GM19395 (cell line): ENCODE measurements at regions not wholly inside any gene's neighbourhood (a gene's known extent, or its start where the extent isn't known, plus 50 kb on each side); places are given as distances from the start of the nearest gene placed in this dataset.

Experiments
- ATAC-seq: cut with Tn5 transposase; IDR thresholded peaks from one replicate; pipeline ENCODE4 v1.9.1; 2021; ENCODE audit warnings: mild to moderate bottlenecking, moderate library complexity; ENCODE audit not compliant: unreplicated experiment

- no peak for ATAC-seq
Observed at GRCh38 chr2:134135793-134136192, 118.1 kb upstream of the MGAT5 start.

- peak; percentile 33 for ATAC-seq
Observed at GRCh38 chr2:134136731-134137130, 117.1 kb upstream of the MGAT5 start.

DNA sequence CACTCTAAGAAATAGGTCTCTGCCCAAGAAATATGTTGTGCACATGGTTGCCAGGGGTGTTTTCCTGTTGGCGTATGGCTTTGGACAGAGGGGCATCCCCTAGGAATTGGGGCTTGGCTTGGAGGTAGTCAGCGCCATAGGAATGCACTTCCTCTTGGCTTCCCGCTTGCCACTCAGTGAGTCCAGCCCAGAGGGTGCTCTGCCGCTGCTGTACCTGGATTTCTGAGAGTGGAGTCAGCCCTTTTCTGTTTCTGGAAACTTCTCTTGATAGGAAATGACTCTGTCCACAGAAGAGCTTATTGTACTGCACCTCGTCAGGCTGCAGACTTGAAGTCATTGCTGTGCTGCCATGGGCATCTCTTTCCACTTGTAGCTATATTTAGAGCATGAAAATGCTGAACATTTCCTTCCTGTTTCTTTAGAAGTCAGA lies 116.7 kb upstream of the MGAT5 start:
- peak; percentile 64 for ATAC-seq

DNA sequence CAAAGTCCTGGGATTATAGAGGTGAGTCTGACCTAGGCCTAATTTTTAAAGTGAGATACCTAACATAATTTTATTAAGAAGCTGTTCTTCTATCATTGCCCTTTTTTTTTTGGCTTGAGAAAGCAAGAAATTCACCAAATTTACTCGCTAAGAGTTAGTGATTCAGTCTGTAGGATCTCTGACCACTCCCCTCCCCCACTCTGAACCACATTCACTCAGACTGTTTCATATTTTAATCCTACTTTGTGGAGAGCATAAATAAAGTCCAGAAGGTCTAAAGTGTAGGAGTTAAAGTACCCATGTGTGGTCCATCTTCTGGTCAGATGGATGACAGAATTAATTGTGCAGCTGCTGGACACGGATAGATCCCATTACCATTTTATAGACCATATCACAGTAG lies 115.8 kb upstream of the MGAT5 start:
- no peak for ATAC-seq

DNA sequence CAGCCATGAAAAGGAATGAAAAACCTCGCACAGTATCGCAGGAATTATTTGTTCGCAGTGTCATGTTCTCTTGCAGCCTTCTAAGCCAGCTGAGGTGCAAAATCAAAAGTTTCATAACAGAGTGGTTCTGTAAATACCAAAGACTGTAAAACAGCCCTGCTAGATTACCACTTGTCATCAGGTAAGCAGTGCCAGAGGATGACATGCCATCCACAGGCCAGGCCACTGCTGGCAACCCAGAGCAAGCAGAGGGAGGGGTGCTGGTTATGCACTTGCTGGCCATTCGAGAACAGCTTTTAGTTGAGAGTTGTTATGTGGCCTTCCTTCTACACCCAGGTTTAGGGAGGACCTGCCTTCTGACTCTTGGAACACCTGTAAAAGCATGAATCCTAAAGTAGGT lies 114.3 kb upstream of the MGAT5 start:
- ATAC-seq, result no peak

- ATAC-seq, result no peak
Observed at GRCh38 chr2:134140251-134140661, 113.6 kb upstream of the MGAT5 start.

GRCh38 chr2:134141598-134142340 lies 112.1 kb upstream of the MGAT5 start:
- no peak for ATAC-seq

GRCh38 chr2:134142341-134142738 lies 111.5 kb upstream of the MGAT5 start:
- no peak for ATAC-seq

- no peak for ATAC-seq
Observed at GRCh38 chr2:134142903-134143302, 111.0 kb upstream of the MGAT5 start.

DNA sequence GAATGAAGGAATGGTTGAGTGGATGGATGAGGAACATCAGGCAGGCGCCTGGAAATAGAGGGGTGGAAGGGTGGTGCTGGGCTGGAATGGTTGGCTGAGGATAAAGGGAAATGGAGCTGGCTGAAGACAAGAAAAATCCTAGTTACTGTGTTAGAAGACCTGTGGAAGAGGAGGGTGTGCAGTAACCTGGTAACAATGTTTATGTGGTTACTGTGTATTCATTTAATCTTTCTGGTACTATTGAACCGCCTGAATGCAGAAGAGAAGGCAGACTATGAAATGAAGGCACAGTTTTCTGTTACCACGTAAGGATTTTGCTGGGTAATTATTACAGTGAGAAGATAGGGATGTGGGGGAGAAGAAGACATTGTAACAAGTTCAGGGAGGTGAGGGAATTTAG lies 110.3 kb upstream of the MGAT5 start:
- ATAC-seq, result no peak

- no peak for ATAC-seq
Observed at GRCh38 chr2:134144081-134144596, 109.7 kb upstream of the MGAT5 start.

DNA sequence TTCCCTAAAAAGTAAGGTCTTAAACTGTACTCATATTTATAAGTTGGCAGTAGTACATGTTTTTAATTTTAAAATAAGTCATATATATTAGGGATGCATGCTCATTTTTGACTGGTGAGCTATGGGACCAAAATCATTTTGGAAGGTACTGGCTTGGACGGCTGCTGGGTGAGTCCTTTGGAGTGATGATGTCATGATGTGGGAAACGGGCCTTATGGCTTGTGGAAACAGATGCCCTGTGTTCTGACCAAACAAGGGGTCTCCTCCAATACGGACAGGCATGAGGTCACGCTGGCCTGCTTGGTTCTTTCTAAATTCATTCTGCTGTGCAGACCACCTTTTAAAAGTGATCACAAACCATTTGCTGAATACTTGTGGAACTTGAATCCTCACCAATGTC lies 109.2 kb upstream of the MGAT5 start:
- no peak for ATAC-seq

DNA sequence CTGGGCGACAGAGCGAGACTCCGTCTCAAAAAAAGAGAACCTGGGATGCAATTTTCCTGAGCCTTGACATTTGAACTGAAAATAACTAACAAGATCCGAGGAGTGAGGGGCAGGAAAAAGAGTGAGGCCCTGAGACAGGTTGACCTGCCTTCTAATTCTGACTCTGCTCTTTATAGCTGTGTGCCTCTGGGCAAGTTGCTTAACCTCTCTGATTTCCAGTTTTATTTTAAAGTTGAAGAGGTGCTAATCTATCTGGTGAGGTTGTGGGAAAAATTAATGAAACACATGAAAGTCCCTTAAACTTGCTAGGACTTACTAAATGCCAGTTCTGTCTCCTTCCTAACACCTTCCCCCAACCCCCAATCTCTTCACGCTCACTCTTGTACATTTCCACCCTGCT lies 108.4 kb upstream of the MGAT5 start:
- no peak for ATAC-seq

- ATAC-seq, result peak; percentile 33
Observed at GRCh38 chr2:134146161-134146560, 107.7 kb upstream of the MGAT5 start.

DNA sequence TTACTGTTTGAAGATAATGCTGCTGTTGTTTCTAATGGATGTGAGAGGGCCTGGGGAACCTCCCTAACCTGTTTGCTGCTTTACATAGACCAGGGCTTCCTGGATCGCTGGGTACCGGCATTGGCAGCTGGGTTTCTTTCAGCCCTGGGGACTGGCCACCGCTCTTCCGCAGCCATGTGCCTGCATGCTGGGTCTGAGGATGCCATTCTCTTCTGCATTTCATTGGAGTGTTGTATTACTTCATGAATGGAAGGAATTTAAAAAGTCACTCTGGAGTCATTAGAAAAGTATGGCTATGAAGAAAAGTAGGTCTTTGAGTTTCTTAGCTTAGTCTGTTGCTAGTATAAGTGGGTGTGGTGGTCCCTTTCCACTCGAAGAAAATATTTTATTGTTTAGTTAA lies 107.3 kb upstream of the MGAT5 start:
- ATAC-seq, result peak; percentile 50

DNA sequence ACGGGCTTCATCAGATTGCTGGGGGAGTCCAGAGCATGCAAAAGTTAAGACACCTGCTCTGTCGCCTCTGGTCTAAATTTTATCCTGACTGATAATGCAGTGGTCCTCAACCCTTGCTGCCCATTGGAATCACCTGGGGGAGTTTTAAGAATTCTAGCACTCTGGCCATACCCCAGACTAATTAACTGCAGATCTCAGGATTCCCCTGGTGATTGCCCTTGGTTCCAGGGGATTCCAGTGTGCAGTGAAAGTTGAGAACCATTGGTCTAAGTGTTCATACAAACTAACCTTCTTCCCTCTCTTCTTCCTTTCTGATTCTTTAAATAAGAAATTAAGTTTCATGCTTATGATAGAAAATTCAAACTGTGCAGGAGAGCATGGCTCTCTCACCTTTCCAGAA lies 105.7 kb upstream of the MGAT5 start:
- no peak for ATAC-seq

DNA sequence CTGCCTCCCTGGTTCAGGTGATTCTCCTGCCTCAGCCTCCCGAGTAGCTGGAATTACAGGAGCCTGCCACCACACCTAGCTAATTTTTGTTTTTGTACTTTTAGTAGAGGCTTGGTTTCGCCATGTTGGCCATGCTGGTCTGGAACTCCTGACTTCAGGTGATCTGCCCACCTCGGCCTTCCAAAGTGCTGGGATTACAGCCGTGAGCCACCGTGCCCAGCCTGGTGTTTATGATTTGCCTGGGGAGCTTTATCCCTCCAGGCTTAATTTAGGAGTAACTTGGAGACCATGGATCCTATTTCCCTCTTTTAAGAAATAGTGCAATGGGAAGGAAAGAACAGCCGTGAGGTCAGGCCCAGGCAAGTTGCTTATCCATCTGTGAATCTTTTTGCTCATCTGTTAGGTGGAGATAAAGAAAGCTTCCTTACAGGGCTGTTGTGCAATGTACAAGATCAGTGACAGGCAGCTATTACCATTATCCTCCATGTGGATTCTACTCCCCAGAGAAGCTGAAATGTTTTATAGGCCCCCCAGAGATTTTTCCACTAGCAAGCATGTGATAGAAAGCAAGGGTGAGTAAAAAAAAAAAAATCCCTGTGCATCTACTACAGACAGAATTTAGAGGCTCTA lies 104.9 kb upstream of the MGAT5 start:
- no peak for ATAC-seq

DNA sequence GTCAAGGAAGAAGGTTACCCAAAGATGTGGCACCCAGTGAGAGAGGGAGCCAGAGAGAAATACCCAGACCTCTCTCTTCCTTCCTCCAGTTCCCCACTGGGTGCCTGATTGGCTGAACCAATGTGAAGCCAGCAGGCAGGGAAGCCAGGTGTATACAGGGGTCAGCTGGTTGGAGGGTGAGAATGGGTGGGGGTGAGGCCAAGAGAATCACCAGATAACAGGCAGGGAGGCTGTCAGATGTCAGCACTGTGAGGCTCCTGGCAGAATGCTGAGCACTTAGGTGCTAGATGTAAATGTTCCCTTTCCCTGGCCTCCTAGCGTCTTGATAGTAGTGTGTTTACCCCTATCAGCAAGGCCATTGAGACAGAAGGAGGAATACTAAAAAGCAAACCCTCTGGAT lies 104.0 kb upstream of the MGAT5 start:
- no peak for ATAC-seq

GRCh38 chr2:134150760-134151159 lies 103.1 kb upstream of the MGAT5 start:
- no peak for ATAC-seq

GRCh38 chr2:134152045-134153010 lies 101.5 kb upstream of the MGAT5 start:
- no peak for ATAC-seq

DNA sequence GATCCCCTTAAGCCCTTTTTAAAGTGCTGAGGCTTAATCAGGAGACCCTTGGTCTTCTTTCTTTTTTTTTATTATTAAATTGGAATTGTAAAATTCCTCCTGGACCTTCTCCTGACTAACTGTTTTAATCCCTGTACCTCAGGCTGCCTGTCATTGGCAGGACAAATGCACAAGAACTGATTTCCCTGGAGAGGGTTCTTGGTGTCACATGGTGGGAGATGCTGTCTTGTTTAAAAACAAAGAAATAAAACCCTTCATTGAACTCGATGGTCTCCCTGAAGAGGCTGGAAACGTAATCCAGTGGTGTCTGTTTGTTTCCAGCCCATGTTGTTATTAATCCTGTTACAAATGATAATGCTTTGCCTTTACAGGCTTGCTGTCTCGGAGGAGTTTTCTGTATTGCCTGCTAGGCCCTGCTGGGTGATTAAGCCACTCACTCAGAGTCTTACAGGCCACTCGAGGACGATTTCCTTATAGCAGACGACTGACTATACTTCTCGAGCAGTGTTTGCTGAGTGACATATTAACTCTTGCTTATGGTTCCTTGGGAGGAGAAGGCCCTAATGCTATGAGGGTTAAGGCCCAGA lies 100.5 kb upstream of the MGAT5 start:
- ATAC-seq, result no peak
